Ascending aorta (tissue), 2 donors: ENCODE measurements at regions not wholly inside any gene's neighbourhood (a gene's known extent, or its start where the extent isn't known, plus 50 kb on each side); places are given as distances from the start of the nearest gene placed in this dataset.

Source experiments
- DNase-seq, 2 donors: peaks; one replicate each; pipeline ENCODE4 v3.0.0-alpha.2; 2019; ENCODE audit warnings: low spot score in 2 of 2
- H3K27ac ChIP-seq, 2 donors: fragments of 200-600 bp; sonication (generic); one replicate each; pipeline ENCODE4 v1.5.1; 2016 to 2017; ENCODE audit warnings: mild to moderate bottlenecking in 1 of 2
- H3K27me3 ChIP-seq: fragments of 200-600 bp; sonication (generic); one replicate; pipeline ENCODE4 v1.5.1; 2017
- H3K36me3 ChIP-seq, 2 donors: fragments of 200-600 bp; sonication (generic); one replicate each; pipeline ENCODE4 v1.5.1; 2016
- H3K4me1 ChIP-seq, 2 donors: fragments of 200-600 bp; sonication (generic); one replicate each; pipeline ENCODE4 v1.5.1; 2016 to 2017; ENCODE audit warnings: mild to moderate bottlenecking in 1 of 2
- H3K4me3 ChIP-seq, 2 donors: fragments of 200-600 bp; sonication (generic); one replicate each; pipeline ENCODE4 v1.5.1; 2016 to 2017; ENCODE audit warnings: mild to moderate bottlenecking in 1 of 2
- H3K9me3 ChIP-seq, 2 donors: fragments of 200-600 bp; sonication (generic); one replicate each; pipeline ENCODE4 v1.5.1; 2016
- CTCF ChIP-seq, 3 experiments: fragments of 200-600 bp in 2 of 3; fragments of 450-650 bp in 1 of 3; sonication (generic) in 2 of 3; IDR thresholded peaks; one replicate each; pipeline ENCODE4 v1.5.1; 2016 to 2019; ENCODE audit warnings: antibody characterized with exemption in 3 of 3, mild to moderate bottlenecking in 1 of 3, moderate library complexity in 1 of 3
- intact Hi-C: fragments of 100-400 bp; cut with DNase I; formaldehyde crosslinking; loops from one replicate; pipeline ENCODE4 v1.15.1; 2023

GRCh38 chr18:29161429-29161828, 984.5 kb upstream of the CDH2 start:
- TF ChIP-seq CTCF (IDR thresholded peaks at IDR 0.05), result no peak
- intact Hi-C loops, result no loop called here
- H3K27me3 ChIP-seq, result no peaks in the 10 kb centered on the region
- H3K9me3 ChIP-seq, result no peaks in the 10 kb centered on the region
- peaks cover 0 to 17% of the 10 kb centered on the region in 2 donors for H3K4me1 ChIP-seq
- no peak overlapping the region for H3K4me3 ChIP-seq
- DNase-seq, result no peak
- H3K27ac ChIP-seq, result no peak overlapping the region
- no peaks in the 10 kb centered on the region for H3K36me3 ChIP-seq

- TF ChIP-seq CTCF (IDR thresholded peaks at IDR 0.05), result no peak
- Histone ChIP-seq H3K9me3 (no peaks in the 10 kb centered on the region), H3K27ac (no peak overlapping the region), H3K27me3 (no peaks in the 10 kb centered on the region), H3K36me3 (no peaks in the 10 kb centered on the region), H3K4me3 (no peak overlapping the region), H3K4me1 (peaks cover 0 to 14% of the 10 kb centered on the region in 2 donors)
- DNase-seq, result no peak
- intact Hi-C loops, result no loop called here
Observed at GRCh38 chr18:29160170-29160569, 983.2 kb upstream of the CDH2 start.

- Histone ChIP-seq H3K9me3 (no peaks in the 10 kb centered on the region), H3K4me3 (no peak overlapping the region), H3K36me3 (no peaks in the 10 kb centered on the region), H3K4me1 (no peaks in the 10 kb centered on the region), H3K27ac (no peak overlapping the region), H3K27me3 (no peaks in the 10 kb centered on the region)
- TF ChIP-seq CTCF (IDR thresholded peaks at IDR 0.05), result no peak
- DNase-seq, result no peak
- intact Hi-C loops, result no loop called here
Observed at GRCh38 chr18:29157905-29158304, 981.0 kb upstream of the CDH2 start.

- no peak overlapping the region for H3K27ac ChIP-seq
- no peaks in the 10 kb centered on the region for H3K9me3 ChIP-seq
- H3K27me3 ChIP-seq, result no peaks in the 10 kb centered on the region
- no peak overlapping the region for H3K4me3 ChIP-seq
- no peak for TF ChIP-seq CTCF (IDR thresholded peaks at IDR 0.05)
- H3K36me3 ChIP-seq, result no peaks in the 10 kb centered on the region
- intact Hi-C loops, result no loop called here
- no peak for DNase-seq
- no peaks in the 10 kb centered on the region for H3K4me1 ChIP-seq
Observed at GRCh38 chr18:29157057-29157780, 980.3 kb upstream of the CDH2 start.

- no peak overlapping the region for H3K4me3 ChIP-seq
- DNase-seq, result no peak
- H3K27ac ChIP-seq, result no peak overlapping the region
- intact Hi-C loops, result no loop called here
- H3K36me3 ChIP-seq, result no peaks in the 10 kb centered on the region
- TF ChIP-seq CTCF (IDR thresholded peaks at IDR 0.05), result no peak
- no peaks in the 10 kb centered on the region for H3K27me3 ChIP-seq
- no peaks in the 10 kb centered on the region for H3K9me3 ChIP-seq
- no peaks in the 10 kb centered on the region for H3K4me1 ChIP-seq
Observed at GRCh38 chr18:29156531-29156930, 979.6 kb upstream of the CDH2 start.
